IMR-90 (cell line): ENCODE measurements at regions not wholly inside any gene's neighbourhood (a gene's known extent, or its start where the extent isn't known, plus 50 kb on each side); places are given as distances from the start of the nearest gene placed in this dataset.

Experiments
- ATAC-seq: fragments of 200-7000 bp; cut with Tn5 transposase; 2 replicates; pipeline ENCODE4 v1.9.1; 2020; ENCODE audit warnings: low read depth, mild to moderate bottlenecking, moderate library complexity
- BruUV-seq: library from RNA; stranded (reverse); fragments of 400-500 nt; replicated peaks from 2 replicates; lab custom pipeline; 2021; lab: Mats Ljungman, UMichigan
- CTCF ChIA-PET: fragments of 300-600 bp; formaldehyde crosslinking; extraction: SDS; loops from one replicate; lab custom pipeline; 2021; ENCODE audit warnings: antibody characterized with exemption; lab: Yijun Ruan, JAX
- POLR2A ChIA-PET: fragments of 300-600 bp; sonication (Branson Sonifier 250); formaldehyde crosslinking; loops from one replicate; lab custom pipeline; 2022; ENCODE audit warnings: antibody characterized with exemption; ENCODE audit not compliant: unreplicated experiment; lab: Charles Lee
- DNase-seq: peaks from one replicate; pipeline ENCODE4 v3.0.0; 2013
- H2AFZ ChIP-seq: replicated peaks from 2 replicates; pipeline ENCODE3; 2013; ENCODE audit warnings: low read length, mild to moderate bottlenecking; ENCODE audit not compliant: poor library complexity
- H2AK5ac ChIP-seq: 2 replicates; pipeline ENCODE4 v1.6.1; 2013; ENCODE audit warnings: low read depth, low read length, inconsistent platforms
- H2AK9ac ChIP-seq: replicated peaks from 2 replicates; pipeline ENCODE3; 2013; ENCODE audit warnings: mild to moderate bottlenecking, low read depth, low read length, moderate library complexity; ENCODE audit not compliant: poor library complexity
- H2BK120ac ChIP-seq: 2 replicates; pipeline ENCODE4 v1.6.1; 2013; ENCODE audit warnings: low read depth, low read length, inconsistent platforms
- H2BK15ac ChIP-seq: 3 replicates; pipeline ENCODE4 v1.6.1; 2013; ENCODE audit warnings: low read depth, low read length, inconsistent platforms
- H2BK20ac ChIP-seq: 2 replicates; pipeline ENCODE4 v1.6.1; 2013; ENCODE audit warnings: low read depth, mild to moderate bottlenecking, inconsistent platforms, low read length, moderate library complexity
- H2BK5ac ChIP-seq: 2 replicates; pipeline ENCODE4 v1.6.1; 2013; ENCODE audit warnings: mild to moderate bottlenecking, low read depth, low read length, inconsistent platforms; ENCODE audit not compliant: poor library complexity, severe bottlenecking
- H3K14ac ChIP-seq: replicated peaks from 2 replicates; pipeline ENCODE4 v1.6.1; 2013; ENCODE audit warnings: low read depth, low read length, inconsistent platforms
- H3K18ac ChIP-seq: 2 replicates; pipeline ENCODE4 v1.6.1; 2013; ENCODE audit warnings: low read depth, low read length, control low read depth
- H3K23ac ChIP-seq: 2 replicates; pipeline ENCODE4 v1.6.1; 2013; ENCODE audit warnings: low read depth, low read length, inconsistent platforms
- H3K27ac ChIP-seq: 2 replicates; pipeline ENCODE4 v1.5.1; 2013; ENCODE audit warnings: mild to moderate bottlenecking, control low read depth, low read length; ENCODE audit not compliant: insufficient read depth
- H3K27me3 ChIP-seq: 2 replicates; pipeline ENCODE4 v1.6.1; 2013; ENCODE audit warnings: low read length; ENCODE audit not compliant: control insufficient read depth, insufficient read depth
- H3K36me3 ChIP-seq: 2 replicates; pipeline ENCODE4 v1.6.1; 2013; ENCODE audit warnings: low read length, mixed read lengths; ENCODE audit not compliant: control insufficient read depth, insufficient read depth
- H3K4ac ChIP-seq: 2 replicates; pipeline ENCODE4 v1.6.1; 2013; ENCODE audit warnings: low read depth, low read length, inconsistent platforms
- H3K4me1 ChIP-seq: 2 replicates; pipeline ENCODE4 v1.6.1; 2013; ENCODE audit warnings: low read length, mixed read lengths; ENCODE audit not compliant: control insufficient read depth, insufficient read depth
- H3K4me2 ChIP-seq: 2 replicates; pipeline ENCODE4 v1.6.1; 2013; ENCODE audit warnings: low read depth, mild to moderate bottlenecking, control low read depth, low read length, moderate library complexity
- H3K4me3 ChIP-seq: 2 replicates; pipeline ENCODE4 v1.5.1; 2013; ENCODE audit warnings: low read depth, mild to moderate bottlenecking, control low read depth, low read length, moderate library complexity; ENCODE audit not compliant: insufficient read depth
- H3K56ac ChIP-seq: 2 replicates; pipeline ENCODE4 v1.6.1; 2013; ENCODE audit warnings: low read length, inconsistent platforms; ENCODE audit not compliant: insufficient read depth; ENCODE audit errors: extremely low read depth
- H3K79me1 ChIP-seq, 2 experiments: 2 replicates each; pipeline ENCODE4 v1.6.1; 2013; ENCODE audit warnings: low read length in 2 of 2, inconsistent platforms in 1 of 2, low read depth in 1 of 2
- H3K9ac ChIP-seq: 2 replicates; pipeline ENCODE4 v1.6.1; 2013; ENCODE audit warnings: low read depth, low read length, control low read depth
- H3K9me1 ChIP-seq: 2 replicates; pipeline ENCODE4 v1.6.1; 2013; ENCODE audit warnings: low read length, inconsistent platforms; ENCODE audit not compliant: insufficient read depth
- H3K9me3 ChIP-seq: 2 replicates; pipeline ENCODE4 v1.6.1; 2013; ENCODE audit warnings: low read length; ENCODE audit not compliant: control insufficient read depth, insufficient read depth
- H4K20me1 ChIP-seq: 2 replicates; pipeline ENCODE4 v1.6.1; 2013; ENCODE audit warnings: low read length, inconsistent platforms; ENCODE audit not compliant: insufficient read depth
- H4K5ac ChIP-seq: 2 replicates; pipeline ENCODE4 v1.6.1; 2013; ENCODE audit warnings: mild to moderate bottlenecking, low read depth, low read length, control low read depth
- H4K8ac ChIP-seq, 2 experiments: 2 replicates each; pipeline ENCODE4 v1.6.1; 2013; ENCODE audit warnings: low read depth in 2 of 2, low read length in 2 of 2, control low read depth in 1 of 2, inconsistent platforms in 1 of 2
- H4K91ac ChIP-seq: 2 replicates; pipeline ENCODE4 v1.6.1; 2013; ENCODE audit warnings: low read depth, low read length, inconsistent platforms; ENCODE audit not compliant: insufficient read depth
- CEBPB ChIP-seq: IDR thresholded peaks from 2 replicates; pipeline ENCODE4 v1.6.1; 2012; ENCODE audit warnings: low read depth, low read length, improper control_type of control experiment
- MAFK ChIP-seq: IDR thresholded peaks from 2 replicates; pipeline ENCODE4 v1.6.1; 2012; ENCODE audit warnings: low read depth, low read length, improper control_type of control experiment
- WGBS, 2 experiments: methylation state at CpG; one replicate each; pipeline versions ENCODE4 v1.1.5 to v1.1.7; 2013; ENCODE audit warnings: missing lambda C conversion rate in 2 of 2; ENCODE audit not compliant: insufficient read length in 1 of 2; ENCODE audit errors: extremely low coverage in 2 of 2; 5-methylcytosine and 5-hydroxymethylcytosine counted together
- dilution Hi-C: fragments of 300-500 bp; cut with HindIII; formaldehyde crosslinking; loops from one replicate; pipeline ENCODE4 v1.14.3; 2018; ENCODE audit warnings: low sequenced_read_pairs; ENCODE audit not compliant: unreplicated experiment
- in situ Hi-C: fragments of 300-500 bp; cut with MboI; formaldehyde crosslinking; loops from 3 replicates; pipeline ENCODE4 v1.14.3; 2019; ENCODE audit warnings: low sequenced_read_pairs, inconsistent platforms, mixed read lengths
- intact Hi-C: fragments of 100-400 bp; cut with micrococcal nuclease; formaldehyde crosslinking; loops from 2 replicates; pipeline ENCODE4 v1.10.0; 2022

DNA sequence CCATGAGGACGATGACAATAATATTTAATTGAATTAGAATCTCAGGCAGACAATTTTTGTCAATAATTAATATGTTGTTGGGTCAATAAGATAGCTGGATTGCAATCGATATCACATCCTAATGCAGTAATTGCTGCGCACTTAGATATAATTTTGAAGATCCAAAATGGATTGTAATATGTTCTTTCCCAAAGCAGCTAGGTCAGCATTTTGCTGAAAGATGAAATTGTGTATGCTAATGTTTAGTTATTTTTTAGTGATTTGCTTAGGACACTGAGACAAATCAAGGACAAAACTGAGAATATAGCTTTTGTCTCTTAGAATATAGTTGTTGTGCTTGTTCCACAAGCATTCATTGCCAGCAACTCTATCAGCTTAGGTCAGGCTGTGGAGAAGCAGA is 389.9 kb downstream of the MTRR start:
- Histone ChIP-seq H3K56ac (no peak overlapping the region), H2BK120ac (no peak overlapping the region), H3K14ac (no peak overlapping the region), H3K36me3 (no peaks in the 10 kb centered on the region), H3K27ac (no peak overlapping the region), H3K4me2 (no peak overlapping the region), H3K9ac (no peak overlapping the region), H4K8ac (no peak overlapping the region), H2AFZ (no peak overlapping the region), H3K4ac (no peak overlapping the region), H3K9me3 (no peaks in the 10 kb centered on the region), H2BK5ac (no peak overlapping the region), H2BK15ac (no peak overlapping the region), H4K5ac (no peak overlapping the region), H3K23ac (no peak overlapping the region), H2AK5ac (no peak overlapping the region), H4K91ac (no peak overlapping the region), H3K18ac (no peak overlapping the region), H2AK9ac (no peak overlapping the region), H3K4me3 (no peak overlapping the region), H3K4me1 (no peaks in the 10 kb centered on the region), H2BK20ac (no peak overlapping the region), H3K9me1 (no peaks in the 10 kb centered on the region), H3K79me1 (no peaks in the 10 kb centered on the region), H3K27me3 (no peaks in the 10 kb centered on the region), H4K20me1 (no peaks in the 10 kb centered on the region)
- intact Hi-C loops: no loop called here
- WGBS, 2 experiments: 100% methylated on average over 2 of the region's 3 CpGs; no CpG with 5 or more reads in 1 of the 2 experiments
- CTCF ChIA-PET: no interaction called here
- POLR2A ChIA-PET: no interaction called here
- no peak for ATAC-seq
- in situ Hi-C loops: no loop called here
- no peak for DNase-seq
- no TSS peak for BruUV-seq
- TF ChIP-seq MAFK: peak; percentile 63
- TF ChIP-seq CEBPB: no peak
- dilution Hi-C loops: no loop called here
